Stimulated activated CD4-positive, alpha-beta T cell treated with anti-CD3 and anti-CD28 coated beads, Interleukin-15, amount 100 ng/mL, for 24 hours (primary cell): ENCODE measurements at regions not wholly inside any gene's neighbourhood (a gene's known extent, or its start where the extent isn't known, plus 50 kb on each side); places are given as distances from the start of the nearest gene placed in this dataset.
"Not testable (repeated sequence)": the region's sequence is repeated elsewhere in the genome, so short reads cannot be mapped to it uniquely, and the experiment has no call there.

ENCODE experiments used
- DNase-seq: peaks from one replicate; pipeline ENCODE4 v3.0.0-alpha.2; 2020

- not testable (repeated sequence) for DNase-seq
Measured at GRCh38 chr9:42437057-42437759, 253.7 kb downstream of the SPATA31A6 start.

GRCh38 chr9:42442680-42443079 lies 259.2 kb downstream of the SPATA31A6 start:
- DNase-seq = not testable (repeated sequence)

GRCh38 chr9:42443414-42443813 lies 260.0 kb downstream of the SPATA31A6 start:
- not testable (repeated sequence) for DNase-seq

GRCh38 chr9:42461436-42461835 lies 278.0 kb downstream of the SPATA31A6 start:
- not testable (repeated sequence) for DNase-seq

GRCh38 chr9:42461863-42462262 lies 278.4 kb downstream of the SPATA31A6 start:
- DNase-seq = not testable (repeated sequence)

- not testable (repeated sequence) for DNase-seq
Measured at GRCh38 chr9:42463981-42464380, 280.5 kb downstream of the SPATA31A6 start.

GRCh38 chr9:42470577-42470976 lies 287.1 kb downstream of the SPATA31A6 start:
- DNase-seq = not testable (repeated sequence)

GRCh38 chr9:42490989-42491388 lies 307.5 kb downstream of the SPATA31A6 start:
- not testable (repeated sequence) for DNase-seq

- DNase-seq = not testable (repeated sequence)
Measured at GRCh38 chr9:42502620-42503264, 319.3 kb downstream of the SPATA31A6 start.

- not testable (repeated sequence) for DNase-seq
Measured at GRCh38 chr9:42508111-42508510, 324.7 kb downstream of the SPATA31A6 start.

- not testable (repeated sequence) for DNase-seq
Measured at GRCh38 chr9:42513535-42513934, 330.1 kb downstream of the SPATA31A6 start.

- DNase-seq = not testable (repeated sequence)
Measured at GRCh38 chr9:42534325-42534983, 351.0 kb downstream of the SPATA31A6 start.

- DNase-seq = peak; percentile 43
Measured at GRCh38 chr9:42534984-42535325, 351.5 kb downstream of the SPATA31A6 start.

GRCh38 chr9:42550789-42551357 lies 367.4 kb downstream of the SPATA31A6 start:
- peak; percentile 5 for DNase-seq

GRCh38 chr9:42568530-42568929 lies 385.1 kb downstream of the SPATA31A6 start:
- not testable (repeated sequence) for DNase-seq

GRCh38 chr9:42568942-42569556 lies 385.6 kb downstream of the SPATA31A6 start:
- DNase-seq = peak; percentile 10

- not testable (repeated sequence) for DNase-seq
Measured at GRCh38 chr9:42577851-42578250, 394.4 kb downstream of the SPATA31A6 start.
